ENCODE measurements at regions not wholly inside any gene's neighbourhood (a gene's known extent, or its start where the extent isn't known, plus 50 kb on each side); places are given as distances from the start of the nearest gene placed in this dataset.

- Histone ChIP-seq H3K27ac (no peak overlapping the region), H3K79me2 (ENCODE audit: low read depth) (no peaks in the 10 kb centered on the region), H3K9me2 (ENCODE audit: insufficient read depth) (no peaks in the 10 kb centered on the region), H3K4me3 (no peak overlapping the region), H3K4me2 (no peak overlapping the region), H3K36me3 (ENCODE audit: low read depth) (no peaks in the 10 kb centered on the region), H3K4me1 (replicated peaks; ENCODE audit: insufficient read depth) (no peaks in the 10 kb centered on the region), H4K20me1 (ENCODE audit: insufficient read depth) (no peaks in the 10 kb centered on the region), H3K27me3 (ENCODE audit: insufficient read depth, low read depth) (no peaks in the 10 kb centered on the region), H3F3A (ENCODE audit: insufficient read depth, low read depth) (no peaks in the 10 kb centered on the region), H3K9me3 (ENCODE audit: insufficient read depth, low read depth) (no peaks in the 10 kb centered on the region), H2AFZ (no peak overlapping the region)
- no peak for TF ChIP-seq EZH2 (IDR thresholded peaks at IDR 0.05; ENCODE audit: low read depth)
- no peak for TF ChIP-seq CTCF (conservative IDR thresholded peaks at IDR 0.05)
- intact Hi-C loops (cut with micrococcal nuclease; ENCODE audit: unreplicated experiment), result no loop called here
- no TSS peak for BruUV-seq (replicated peaks)
- DNase-seq, result no peak
- CTCF ChIA-PET, result no interaction called here
- POLR2A ChIA-PET (ENCODE audit: unreplicated experiment), result no interaction called here
Measured at GRCh38 chr4:19930742-19931141, 321.0 kb upstream of the SLIT2 start.

GRCh38 chr4:19927381-19927780 is 324.3 kb upstream of the SLIT2 start:
- Histone ChIP-seq H3K79me2 (ENCODE audit: low read depth) (no peaks in the 10 kb centered on the region), H2AFZ (no peak overlapping the region), H3K27me3 (ENCODE audit: insufficient read depth, low read depth) (no peaks in the 10 kb centered on the region), H3K9me3 (ENCODE audit: insufficient read depth, low read depth) (no peaks in the 10 kb centered on the region), H4K20me1 (ENCODE audit: insufficient read depth) (no peaks in the 10 kb centered on the region), H3K4me2 (no peak overlapping the region), H3K27ac (no peak overlapping the region), H3K4me1 (replicated peaks; ENCODE audit: insufficient read depth) (no peaks in the 10 kb centered on the region), H3K4me3 (no peak overlapping the region), H3K36me3 (ENCODE audit: low read depth) (no peaks in the 10 kb centered on the region), H3K9me2 (ENCODE audit: insufficient read depth) (no peaks in the 10 kb centered on the region), H3F3A (ENCODE audit: insufficient read depth, low read depth) (no peaks in the 10 kb centered on the region)
- CTCF ChIA-PET, result no interaction called here
- intact Hi-C loops (cut with micrococcal nuclease; ENCODE audit: unreplicated experiment), result no loop called here
- no TSS peak for BruUV-seq (replicated peaks)
- POLR2A ChIA-PET (ENCODE audit: unreplicated experiment), result no interaction called here
- TF ChIP-seq CTCF (conservative IDR thresholded peaks at IDR 0.05) (no peak), EZH2 (IDR thresholded peaks at IDR 0.05; ENCODE audit: low read depth) (no peak)
- no peak for DNase-seq

GRCh38 chr4:19925516-19925915 is 326.2 kb upstream of the SLIT2 start:
- H3K4me1 ChIP-seq (replicated peaks; ENCODE audit: insufficient read depth), result no peaks in the 10 kb centered on the region
- H4K20me1 ChIP-seq (ENCODE audit: insufficient read depth), result no peaks in the 10 kb centered on the region
- no peak overlapping the region for H3K4me3 ChIP-seq
- H2AFZ ChIP-seq, result no peak overlapping the region
- ChIA-PET CTCF (no interaction called here), POLR2A (ENCODE audit: unreplicated experiment) (no interaction called here)
- no peaks in the 10 kb centered on the region for H3K79me2 ChIP-seq (ENCODE audit: low read depth)
- intact Hi-C loops (cut with micrococcal nuclease; ENCODE audit: unreplicated experiment), result no loop called here
- no peak overlapping the region for H3K27ac ChIP-seq
- H3K9me2 ChIP-seq (ENCODE audit: insufficient read depth), result no peaks in the 10 kb centered on the region
- H3K4me2 ChIP-seq, result no peak overlapping the region
- H3K27me3 ChIP-seq (ENCODE audit: insufficient read depth, low read depth), result no peaks in the 10 kb centered on the region
- no TSS peak for BruUV-seq (replicated peaks)
- no peak for DNase-seq
- no peaks in the 10 kb centered on the region for H3K36me3 ChIP-seq (ENCODE audit: low read depth)
- H3K9me3 ChIP-seq (ENCODE audit: insufficient read depth, low read depth), result no peaks in the 10 kb centered on the region
- no peaks in the 10 kb centered on the region for H3F3A ChIP-seq (ENCODE audit: insufficient read depth, low read depth)
- TF ChIP-seq CTCF (conservative IDR thresholded peaks at IDR 0.05) (no peak), EZH2 (IDR thresholded peaks at IDR 0.05; ENCODE audit: low read depth) (no peak)

All from PC-9 (cell line).